LNCAP (cell line): ENCODE measurements at regions not wholly inside any gene's neighbourhood (a gene's known extent, or its start where the extent isn't known, plus 50 kb on each side); places are given as distances from the start of the nearest gene placed in this dataset.

Experiments used
- CTCF ChIP-seq: fragments of 450-650 bp; IDR thresholded peaks from 2 replicates; pipeline ENCODE4 v1.5.1; 2017; ENCODE audit warnings: mild to moderate bottlenecking

GRCh38 chr3:110647586-110647985 is 424.0 kb upstream of the NECTIN3 start:
- TF ChIP-seq CTCF, result no peak

- TF ChIP-seq CTCF, result no peak
Observed at GRCh38 chr3:110650741-110651140, 420.9 kb upstream of the NECTIN3 start.

GRCh38 chr3:110654843-110655502 is 416.6 kb upstream of the NECTIN3 start:
- no peak for TF ChIP-seq CTCF

- TF ChIP-seq CTCF, result no peak
Observed at GRCh38 chr3:110656394-110657025, 415.1 kb upstream of the NECTIN3 start.

GRCh38 chr3:110664148-110664547 is 407.5 kb upstream of the NECTIN3 start:
- TF ChIP-seq CTCF, result no peak

- TF ChIP-seq CTCF, result no peak
Observed at GRCh38 chr3:110666495-110666894, 405.1 kb upstream of the NECTIN3 start.

GRCh38 chr3:110667216-110667615 is 404.4 kb upstream of the NECTIN3 start:
- no peak for TF ChIP-seq CTCF

GRCh38 chr3:110670407-110670806 is 401.2 kb upstream of the NECTIN3 start:
- no peak for TF ChIP-seq CTCF
